GM12878 (cell line): ENCODE measurements at regions not wholly inside any gene's neighbourhood (a gene's known extent, or its start where the extent isn't known, plus 50 kb on each side); places are given as distances from the start of the nearest gene placed in this dataset.
"Not testable (repeated sequence)": the region's sequence is repeated elsewhere in the genome, so short reads cannot be mapped to it uniquely, and the experiment has no call there.

Experiments used
- ATAC-seq: fragments of 200-7000 bp; cut with Tn5 transposase; 3 replicates; pipeline ENCODE4 v1.9.1; 2020; ENCODE audit warnings: mild to moderate bottlenecking, moderate library complexity
- BruUV-seq: library from RNA; stranded (reverse); fragments of 400-500 nt; replicated peaks from 2 replicates; lab custom pipeline; 2021; lab: Mats Ljungman, UMichigan
- CTCF ChIA-PET: fragments of 300-600 bp; sonication (Branson Sonifier 250); formaldehyde crosslinking; extraction: SDS; loops from one replicate; lab custom pipeline; 2021; ENCODE audit warnings: inconsistent platforms; lab: Yijun Ruan, JAX
- POLR2A ChIA-PET: fragments of 350-600 bp; formaldehyde crosslinking; extraction: SDS; loops from one replicate; lab custom pipeline; 2021; ENCODE audit warnings: inconsistent platforms; lab: Charles Lee
- RAD21 ChIA-PET: fragments of 300-600 bp; sonication (Branson Sonifier 250); formaldehyde crosslinking; loops from one replicate; lab custom pipeline; 2023; ENCODE audit warnings: antibody characterized with exemption; ENCODE audit not compliant: unreplicated experiment; lab: Charles Lee
- SMC1A ChIA-PET: fragments of 300-600 bp; sonication (Branson Sonifier 250); formaldehyde crosslinking; loops from one replicate; lab custom pipeline; 2023; ENCODE audit not compliant: unreplicated experiment, uncharacterized antibody; lab: Charles Lee
- DNase-seq: peaks from one replicate; pipeline ENCODE4 v3.0.0-alpha.2; 2011; ENCODE audit warnings: low read depth, low spot score
- FAIRE-seq: peaks from 3 replicates; lab custom pipeline; 2011; peaks lifted over from hg19 to GRCh38; lab: Jason Lieb, UNC
- H2AFZ ChIP-seq: 2 replicates; pipeline ENCODE4 v1.6.0; 2011; ENCODE audit warnings: low read depth, low read length, control low read depth; ENCODE audit not compliant: control insufficient read depth
- H3K27ac ChIP-seq: 2 replicates; pipeline ENCODE4 v1.5.1; 2011; ENCODE audit warnings: control low read depth; ENCODE audit not compliant: control insufficient read depth, insufficient read depth
- H3K27me3 ChIP-seq, 2 experiments: replicated peaks in 1 of 2; 2 replicates each; pipeline versions ENCODE4 v1.6.0 to v1.6.1; 2011; ENCODE audit warnings: low read length in 1 of 2; ENCODE audit not compliant: control insufficient read depth in 2 of 2, insufficient read depth in 2 of 2
- H3K36me3 ChIP-seq, 2 experiments: 2 replicates each; pipeline ENCODE4 v1.5.1; 2011; ENCODE audit warnings: low read length in 1 of 2; ENCODE audit not compliant: control insufficient read depth in 2 of 2, insufficient read depth in 2 of 2
- H3K4me1 ChIP-seq: 2 replicates; pipeline ENCODE4 v1.6.1; 2011; ENCODE audit warnings: mild to moderate bottlenecking, low read length, moderate library complexity, mixed read lengths; ENCODE audit not compliant: control insufficient read depth, insufficient read depth
- H3K4me2 ChIP-seq: 2 replicates; pipeline ENCODE4 v1.6.0; 2011; ENCODE audit warnings: control low read depth; ENCODE audit not compliant: control insufficient read depth, insufficient read depth
- H3K4me3 ChIP-seq: fragments of 200-600 bp; sonication (generic); 2 replicates; pipeline ENCODE4 v1.5.1; 2016
- H3K79me2 ChIP-seq: 2 replicates; pipeline ENCODE4 v1.6.0; 2011; ENCODE audit warnings: low read length; ENCODE audit not compliant: control insufficient read depth, insufficient read depth
- H3K9ac ChIP-seq: 2 replicates; pipeline ENCODE4 v1.8.0; 2011; ENCODE audit warnings: low read length, control low read depth, mixed read lengths; ENCODE audit not compliant: control insufficient read depth, insufficient read depth
- H3K9me3 ChIP-seq: replicated peaks from 3 replicates; pipeline ENCODE4 v1.5.1; 2011; ENCODE audit warnings: mild to moderate bottlenecking, low read length; ENCODE audit not compliant: control insufficient read depth, insufficient read depth
- H4K20me1 ChIP-seq: 2 replicates; pipeline ENCODE4 v1.6.0; 2011; ENCODE audit not compliant: control insufficient read depth, insufficient read depth
- CHD2 ChIP-seq: IDR thresholded peaks from 2 replicates; pipeline ENCODE4 v1.6.1; 2011; ENCODE audit warnings: low read depth, low read length, improper control_type of control experiment, borderline replicate concordance
- E2F4 ChIP-seq: IDR thresholded peaks from 2 replicates; pipeline ENCODE4 v1.6.1; 2012; ENCODE audit warnings: low read depth, low read length, improper control_type of control experiment
- EP300 ChIP-seq, 2 experiments: fragments of 150-350 bp in 1 of 2; IDR thresholded peaks; 2 replicates each; pipeline ENCODE4 v1.6.1; 2011 to 2012; ENCODE audit warnings: low read depth in 2 of 2, low read length in 2 of 2, borderline replicate concordance in 1 of 2, improper control_type of control experiment in 1 of 2, inconsistent platforms in 1 of 2; ENCODE audit not compliant: control insufficient read depth in 1 of 2
- PAX5 ChIP-seq: IDR thresholded peaks from 2 replicates; pipeline ENCODE4 v1.6.1; 2011; ENCODE audit warnings: low read depth, low read length, borderline replicate concordance
- PML ChIP-seq: IDR thresholded peaks from 2 replicates; pipeline ENCODE4 v1.6.1; 2012; ENCODE audit warnings: low read length, inconsistent platforms
- RELA ChIP-seq: fragments of 450-650 bp; IDR thresholded peaks from 2 replicates; pipeline ENCODE4 v1.8.0; 2014; ENCODE audit warnings: borderline replicate concordance; ENCODE audit not compliant: partially characterized antibody
- SMAD5 ChIP-seq: IDR thresholded peaks from 2 replicates; pipeline ENCODE4 v1.6.1; 2016; ENCODE audit warnings: antibody characterized with exemption, low read depth
- SUPT20H ChIP-seq: IDR thresholded peaks from 2 replicates; pipeline ENCODE4 v1.6.1; 2011; ENCODE audit warnings: low read depth, mild to moderate bottlenecking, low read length, moderate library complexity, borderline replicate concordance; ENCODE audit not compliant: control insufficient read depth
- ZBTB40 ChIP-seq: fragments of 450-650 bp; IDR thresholded peaks from 2 replicates; pipeline ENCODE4 v1.6.1; 2016; ENCODE audit warnings: mild to moderate bottlenecking, moderate library complexity, borderline replicate concordance
- ZNF274 ChIP-seq: IDR thresholded peaks from one replicate; pipeline ENCODE4 v1.8.0; 2011; ENCODE audit not compliant: insufficient read length, insufficient read depth
- WGBS: methylation state at CpG from one replicate; pipeline ENCODE4 v1.1.6; 2016; ENCODE audit warnings: low lambda C conversion rate; ENCODE audit not compliant: insufficient replicate concordance, insufficient coverage; ENCODE audit errors: missing lambda C conversion rate; 5-methylcytosine and 5-hydroxymethylcytosine counted together
- in situ Hi-C: fragments of 300-500 bp; cut with MboI; formaldehyde crosslinking; loops from 9 replicates; pipeline ENCODE4 v1.14.3; 2018; ENCODE audit warnings: mixed read lengths
- intact Hi-C: fragments of 100-400 bp; cut with micrococcal nuclease; formaldehyde crosslinking; loops from one replicate; pipeline ENCODE4 v1.14.2; 2022; ENCODE audit not compliant: unreplicated experiment

GRCh38 chr2:129035992-129036391 lies 717.3 kb upstream of the HS6ST1 start:
- TF ChIP-seq CHD2 (no peak), PAX5 (no peak), SUPT20H (no peak), E2F4 (no peak), PML (no peak), RELA (no peak), ZNF274 (no peak), EP300 (IDR thresholded peaks at IDR 0.05; ENCODE audit: borderline replicate concordance in 1 of 2, control insufficient read depth in 1 of 2, low read depth in 2 of 2, low read length in 2 of 2) (no peak), ZBTB40 (no peak), SMAD5 (no peak)
- H3K36me3 ChIP-seq: no peaks in the 10 kb centered on the region
- H3K9me3 ChIP-seq: no peaks in the 10 kb centered on the region
- H3K9ac ChIP-seq: no peak overlapping the region
- ChIA-PET RAD21 (no interaction called here), CTCF (no interaction called here), SMC1A (interaction anchor here (0.6 to 1.0 kb wide), 2 partner anchors 56 to 197 kb away, joined by 3 read pairs; no protein-coding TSS in a partner anchor), POLR2A (no interaction called here)
- DNase-seq: no peak
- H2AFZ ChIP-seq: no peak overlapping the region
- H3K27me3 ChIP-seq: no peaks in the 10 kb centered on the region
- BruUV-seq: no TSS peak
- WGBS: 20% methylated on average over 3 of the region's 3 CpGs
- no peak for FAIRE-seq
- no peaks in the 10 kb centered on the region for H3K4me1 ChIP-seq
- H3K27ac ChIP-seq: no peak overlapping the region
- no peak overlapping the region for H3K4me3 ChIP-seq
- H4K20me1 ChIP-seq: no peaks in the 10 kb centered on the region
- no peaks in the 10 kb centered on the region for H3K79me2 ChIP-seq
- no peak overlapping the region for H3K4me2 ChIP-seq
- no peak for ATAC-seq
- in situ Hi-C loops (no loop called here), intact Hi-C loops (no loop called here)

GRCh38 chr2:129043677-129044076 lies 725.0 kb upstream of the HS6ST1 start:
- H3K27me3 ChIP-seq, BruUV-seq, DNase-seq, H3K36me3 ChIP-seq, in situ Hi-C loops, CTCF ChIA-PET, ATAC-seq, RAD21 ChIA-PET, SMC1A ChIA-PET, H3K9ac ChIP-seq, H2AFZ ChIP-seq, H3K27ac ChIP-seq, H3K4me1 ChIP-seq, H3K79me2 ChIP-seq, H3K9me3 ChIP-seq, POLR2A ChIA-PET, intact Hi-C loops, H3K4me3 ChIP-seq, FAIRE-seq, H4K20me1 ChIP-seq, H3K4me2 ChIP-seq: not testable (repeated sequence)
- 66% methylated on average over 10 of the region's 10 CpGs for WGBS
